Effector CD4-positive, alpha-beta T cell (primary cell): ENCODE measurements at regions not wholly inside any gene's neighbourhood (a gene's known extent, or its start where the extent isn't known, plus 50 kb on each side); places are given as distances from the start of the nearest gene placed in this dataset.

Experiments used
- DNase-seq: peaks from one replicate; pipeline ENCODE4 v3.0.0-alpha.2; 2020

DNA sequence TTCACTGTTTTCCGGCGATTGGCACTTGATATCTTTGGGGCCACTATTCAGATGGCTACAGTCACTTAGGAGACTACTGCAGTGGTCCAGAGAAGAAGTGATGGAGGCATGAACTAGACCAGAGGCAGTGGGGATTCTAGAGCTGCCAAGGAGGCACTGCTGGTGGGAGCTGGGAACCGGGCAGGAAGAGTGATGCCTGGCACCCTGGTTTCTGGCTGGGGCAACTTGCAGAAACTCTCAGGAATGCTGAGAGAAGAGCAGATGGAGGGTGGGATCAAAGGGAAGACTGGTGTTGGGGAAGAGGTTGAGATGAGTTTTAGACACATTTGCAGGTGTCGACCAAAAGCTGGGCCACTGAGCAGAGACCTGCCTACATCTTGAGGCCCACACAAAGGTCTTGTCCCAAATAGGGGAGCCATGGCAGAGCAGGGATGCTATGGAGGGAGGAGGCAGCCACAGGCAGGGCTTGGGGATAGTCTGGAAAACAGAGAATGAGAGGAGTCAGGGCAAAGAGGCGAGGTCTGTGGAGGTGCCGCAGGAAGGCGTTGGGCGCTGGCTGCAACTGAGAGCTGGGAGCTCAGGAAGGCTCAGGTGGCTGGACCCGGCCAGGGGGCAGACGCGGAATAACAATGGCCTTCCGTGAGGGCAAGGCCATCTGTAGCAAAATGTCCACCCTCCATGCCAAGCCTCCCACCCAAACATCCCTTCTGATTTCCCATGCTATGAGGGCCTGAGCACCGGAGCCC, 118.9 kb downstream of the TOMM20 start:
- no peak for DNase-seq

DNA sequence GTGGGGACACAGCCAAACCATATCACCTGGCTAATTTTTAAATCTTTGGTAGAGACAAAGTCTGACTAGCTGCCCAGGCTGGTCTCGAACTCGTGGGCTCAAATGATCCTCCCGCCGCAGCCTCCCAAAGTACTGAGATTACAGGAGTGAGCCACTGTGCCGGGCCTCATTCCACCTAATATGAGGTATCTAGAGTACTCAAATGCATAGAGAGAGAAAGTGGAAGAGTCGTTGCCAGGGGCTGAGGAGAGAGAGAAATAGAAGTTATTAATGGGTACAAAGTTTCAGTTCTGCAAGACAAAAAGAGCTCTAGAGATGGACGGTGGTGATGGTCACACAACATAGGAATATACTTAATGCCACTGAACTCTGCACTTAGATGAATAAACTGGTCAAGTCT, 119.6 kb downstream of the TOMM20 start:
- no peak for DNase-seq

DNA sequence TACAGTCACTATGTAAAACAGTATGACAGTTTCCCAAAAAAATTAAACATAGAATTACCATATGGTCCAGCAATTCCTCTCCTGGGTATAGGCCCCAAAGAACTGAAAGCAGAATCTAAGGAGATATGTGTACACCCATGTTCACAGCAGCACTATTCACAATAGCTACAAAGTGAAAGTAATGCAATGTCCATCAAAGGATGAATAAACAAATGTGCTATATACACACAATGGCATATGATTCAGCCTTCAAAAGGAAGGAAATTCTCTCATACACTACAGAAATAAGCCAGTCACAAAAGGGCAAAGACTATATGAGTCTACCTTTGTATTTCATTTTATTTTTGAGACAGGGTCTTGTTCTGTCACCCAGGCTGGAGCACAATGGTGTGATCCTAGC, 120.4 kb downstream of the TOMM20 start:
- DNase-seq: no peak

DNA sequence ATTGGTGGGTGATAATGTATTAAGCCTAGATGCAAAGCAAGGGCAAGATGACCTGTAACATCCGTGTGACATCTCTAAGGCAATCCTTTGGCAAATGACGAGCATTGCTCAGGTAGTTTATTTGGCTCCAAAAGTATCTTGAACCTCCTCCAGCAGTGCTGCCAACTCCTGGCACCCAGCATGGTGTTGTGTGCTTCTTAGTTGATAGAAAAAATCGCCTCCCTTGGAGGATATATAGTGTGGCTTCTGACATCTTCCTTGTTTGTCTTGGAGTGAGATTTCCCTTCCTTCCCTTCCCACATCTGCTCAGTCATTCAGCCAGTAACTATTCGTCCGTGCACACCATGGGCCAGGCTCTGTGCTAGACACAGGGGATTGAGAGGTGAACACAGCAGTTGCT, 121.8 kb downstream of the TOMM20 start:
- no peak for DNase-seq

DNA sequence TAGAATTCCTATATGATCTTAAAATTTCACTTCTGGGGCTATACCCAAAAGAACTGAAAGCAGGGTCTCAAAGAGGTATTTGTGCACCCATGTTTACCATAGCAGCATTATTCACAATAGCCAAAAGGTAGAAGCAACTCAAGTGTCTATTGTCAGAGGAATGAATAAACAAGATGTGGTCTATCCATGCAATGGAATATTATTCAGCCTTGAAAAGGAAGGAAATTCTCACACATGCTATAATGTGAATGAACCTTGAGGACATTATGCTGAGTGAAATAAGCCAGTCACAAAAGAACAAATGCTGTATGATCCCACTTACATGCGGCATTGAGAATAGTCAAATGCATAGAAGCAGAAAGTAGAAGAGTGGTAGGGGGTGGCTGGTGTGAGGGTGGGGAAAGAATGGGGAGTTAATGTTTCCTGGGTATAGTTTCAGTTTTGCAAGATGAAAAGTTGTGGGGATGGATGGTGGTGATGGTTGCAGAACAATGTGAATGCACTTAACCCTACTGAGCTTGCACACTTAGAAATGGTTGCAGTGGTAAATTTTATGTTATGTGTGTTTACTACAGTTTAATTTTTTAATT, 122.4 kb downstream of the TOMM20 start:
- no peak for DNase-seq

DNA sequence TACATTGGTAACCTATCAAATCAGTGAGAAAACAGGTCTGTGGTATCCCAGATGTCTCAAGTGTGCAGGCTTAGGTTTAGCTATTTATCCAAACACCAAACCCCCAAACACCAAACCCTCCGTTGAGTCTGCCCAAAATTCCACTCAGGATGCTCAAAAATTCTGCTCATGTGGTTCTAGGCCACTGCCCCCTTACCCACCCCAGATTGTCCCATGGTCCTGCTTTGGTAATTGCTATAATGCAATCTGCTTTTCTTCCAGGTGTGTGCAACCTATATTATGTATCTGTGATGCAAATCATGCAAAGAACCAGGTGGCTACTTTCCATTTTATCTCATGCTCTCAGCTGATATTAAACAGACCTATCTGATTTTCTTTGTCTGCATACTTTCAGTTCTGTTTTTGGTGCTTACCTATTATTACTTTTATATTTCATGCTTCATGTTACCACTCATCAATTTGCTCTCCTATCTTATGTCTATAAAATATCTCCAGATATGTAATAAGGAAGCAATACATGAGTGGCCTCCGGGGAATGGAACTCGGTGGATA, 123.7 kb downstream of the TOMM20 start:
- DNase-seq: no peak

DNA sequence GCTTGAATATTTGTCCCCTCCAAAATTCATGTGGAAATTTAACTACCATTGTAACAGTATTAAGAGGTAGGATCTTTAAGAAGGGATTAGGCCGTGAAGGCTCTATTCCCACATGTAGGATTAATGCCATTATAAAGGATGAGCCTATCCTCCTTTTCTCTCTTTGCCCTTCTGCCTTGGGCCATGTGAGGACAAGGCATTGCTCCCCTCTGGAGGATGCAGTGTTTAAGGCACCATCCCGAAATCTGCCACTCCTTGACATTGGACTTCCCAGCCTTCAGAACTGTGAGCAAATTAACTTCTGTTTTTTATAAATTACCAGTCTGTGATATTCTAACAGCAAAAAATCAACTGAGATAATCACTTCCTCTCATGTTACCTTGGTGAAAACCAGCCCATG, 124.4 kb downstream of the TOMM20 start:
- DNase-seq: no peak

DNA sequence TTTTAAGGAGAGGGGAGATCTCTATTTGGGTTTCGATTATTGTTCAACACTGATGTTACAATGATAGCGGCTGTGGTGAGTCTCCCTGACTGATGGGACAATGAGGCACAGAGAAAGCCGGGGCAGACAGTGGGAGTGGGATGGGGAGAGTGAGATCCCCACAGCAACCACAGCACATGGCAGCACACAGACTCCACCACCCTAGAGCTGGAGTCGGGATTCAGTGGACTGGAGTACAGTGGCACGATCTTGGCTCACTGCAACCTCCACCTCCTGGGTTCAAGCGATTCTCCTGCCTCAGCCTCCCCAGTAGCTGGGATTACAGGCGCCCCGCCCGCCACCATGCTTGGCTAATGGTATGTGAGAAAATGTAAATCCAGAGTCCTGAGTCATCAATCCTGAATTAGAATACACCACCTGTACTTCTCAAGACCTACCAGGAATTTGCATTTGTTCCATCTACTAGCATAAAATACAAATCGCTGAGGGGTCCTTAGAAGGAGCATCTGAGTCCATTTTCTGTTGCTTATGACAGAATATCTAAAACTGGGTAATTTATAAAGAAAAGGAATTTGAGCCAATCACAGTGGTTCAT, 125.8 kb downstream of the TOMM20 start:
- no peak for DNase-seq

DNA sequence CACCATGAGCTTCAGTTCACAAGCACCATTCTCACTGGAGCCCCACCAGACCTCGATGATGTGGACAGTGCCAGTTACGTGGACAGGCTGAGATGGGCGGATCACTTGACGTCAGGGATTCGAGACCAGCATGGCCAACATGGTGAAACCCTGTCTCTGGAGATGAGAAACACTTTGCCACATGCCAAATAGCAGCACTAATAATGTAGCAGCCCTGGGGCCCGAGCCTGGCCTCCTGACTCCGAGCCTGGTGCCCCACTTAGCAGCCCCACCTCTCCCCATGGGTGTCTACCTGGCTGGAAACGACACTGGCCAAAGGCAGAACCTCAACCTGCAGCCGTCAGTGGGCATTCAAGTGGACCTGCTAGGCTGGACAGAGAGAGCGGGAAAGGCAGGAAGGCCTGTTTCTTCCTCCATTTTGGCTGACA, 129.1 kb downstream of the TOMM20 start:
- DNase-seq: no peak

DNA sequence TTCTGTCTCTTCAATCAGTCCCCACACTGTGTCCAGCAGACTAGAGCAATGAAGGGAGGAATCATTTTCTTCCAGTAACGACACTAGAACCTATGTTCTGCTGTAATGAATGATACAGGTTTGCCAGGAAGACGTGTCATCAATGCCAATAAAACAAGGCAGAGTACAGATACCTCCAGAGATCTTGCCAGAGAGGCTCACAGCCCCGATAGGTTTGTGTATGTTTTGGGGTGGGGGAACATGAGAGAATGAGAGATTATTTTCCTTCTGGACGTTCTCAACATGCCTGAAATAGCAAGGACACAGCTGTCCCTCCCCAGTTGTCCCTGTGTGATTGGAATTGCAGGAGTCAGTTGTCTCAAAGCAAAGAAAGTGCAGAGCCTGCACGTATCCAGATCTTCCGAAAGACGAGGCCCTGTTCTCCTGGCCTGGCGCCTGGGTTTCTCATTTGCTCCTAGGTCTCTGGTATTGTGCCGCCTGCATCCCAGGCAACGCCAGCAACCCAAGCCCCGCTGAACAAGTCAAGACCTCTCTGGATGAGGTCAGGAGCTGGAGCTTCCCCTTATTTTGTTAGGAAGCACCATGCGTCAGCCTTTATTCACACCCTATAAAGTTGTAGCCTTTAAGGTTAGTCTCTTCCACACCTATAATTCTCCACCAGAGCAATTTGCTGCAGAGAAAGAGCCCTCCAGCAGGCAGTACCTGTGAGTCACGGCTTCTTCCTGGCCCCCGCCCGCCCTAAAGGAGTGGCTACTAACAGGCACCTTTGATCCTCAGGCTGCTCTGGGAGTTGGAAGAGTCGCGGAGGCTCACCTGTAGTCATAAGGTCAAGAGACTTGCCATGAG, 130.5 kb downstream of the TOMM20 start:
- DNase-seq: no peak

DNA sequence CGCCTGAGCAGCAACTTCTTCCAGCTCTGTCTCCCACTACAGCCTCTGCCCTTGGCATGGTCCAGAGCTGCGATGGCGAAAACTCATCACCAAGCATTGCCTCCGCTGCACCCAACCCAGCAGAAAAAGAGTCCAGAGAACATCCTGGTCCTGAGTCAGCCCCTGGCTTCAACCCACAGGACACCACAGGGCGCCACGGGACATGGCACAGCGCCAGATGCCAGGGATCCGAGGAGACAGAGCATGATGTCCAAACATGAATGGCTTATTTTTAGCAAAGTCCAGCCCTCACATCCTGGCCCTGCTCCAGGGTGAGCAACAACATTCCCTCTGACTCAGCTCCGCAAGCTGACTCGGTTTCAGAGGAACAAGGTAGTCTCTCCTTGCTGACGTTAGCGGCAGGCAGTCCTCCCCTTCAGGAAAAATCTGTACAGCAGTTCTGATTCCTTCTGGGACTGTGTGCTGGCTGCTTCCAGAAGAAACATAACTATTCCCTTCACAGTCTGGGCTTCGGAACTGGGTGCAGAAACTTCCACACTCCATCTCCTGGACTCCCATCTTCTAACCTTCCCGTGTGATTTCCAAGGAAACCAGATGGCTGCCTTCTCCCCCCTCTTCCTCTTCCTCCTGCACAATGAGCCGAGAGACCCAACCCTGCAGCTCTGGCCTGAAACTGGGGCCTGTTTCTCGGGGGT, 131.3 kb downstream of the TOMM20 start:
- no peak for DNase-seq

DNA sequence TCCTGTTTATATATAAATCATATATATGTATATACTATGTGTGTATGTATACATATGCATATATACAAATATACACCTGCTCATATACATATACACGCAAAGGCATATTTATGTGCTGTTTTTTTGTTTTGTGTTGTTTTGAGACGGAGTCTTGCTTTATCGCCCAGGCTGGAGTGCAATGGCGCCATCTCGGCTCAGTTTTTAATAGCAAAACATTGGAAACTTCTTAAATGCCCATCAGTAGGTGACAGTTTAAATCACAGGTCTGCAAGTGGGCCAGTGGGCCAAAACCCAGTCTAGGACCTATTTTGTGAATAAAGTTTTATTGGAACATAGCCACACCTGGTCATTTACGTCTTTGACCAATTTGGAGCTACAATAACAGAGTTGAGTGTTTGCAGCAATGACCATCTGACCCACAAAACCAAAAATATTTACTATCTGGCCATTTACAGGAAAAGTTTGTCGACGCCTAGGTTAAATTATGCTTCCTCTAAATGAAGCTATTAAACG, 132.3 kb downstream of the TOMM20 start:
- no peak for DNase-seq

DNA sequence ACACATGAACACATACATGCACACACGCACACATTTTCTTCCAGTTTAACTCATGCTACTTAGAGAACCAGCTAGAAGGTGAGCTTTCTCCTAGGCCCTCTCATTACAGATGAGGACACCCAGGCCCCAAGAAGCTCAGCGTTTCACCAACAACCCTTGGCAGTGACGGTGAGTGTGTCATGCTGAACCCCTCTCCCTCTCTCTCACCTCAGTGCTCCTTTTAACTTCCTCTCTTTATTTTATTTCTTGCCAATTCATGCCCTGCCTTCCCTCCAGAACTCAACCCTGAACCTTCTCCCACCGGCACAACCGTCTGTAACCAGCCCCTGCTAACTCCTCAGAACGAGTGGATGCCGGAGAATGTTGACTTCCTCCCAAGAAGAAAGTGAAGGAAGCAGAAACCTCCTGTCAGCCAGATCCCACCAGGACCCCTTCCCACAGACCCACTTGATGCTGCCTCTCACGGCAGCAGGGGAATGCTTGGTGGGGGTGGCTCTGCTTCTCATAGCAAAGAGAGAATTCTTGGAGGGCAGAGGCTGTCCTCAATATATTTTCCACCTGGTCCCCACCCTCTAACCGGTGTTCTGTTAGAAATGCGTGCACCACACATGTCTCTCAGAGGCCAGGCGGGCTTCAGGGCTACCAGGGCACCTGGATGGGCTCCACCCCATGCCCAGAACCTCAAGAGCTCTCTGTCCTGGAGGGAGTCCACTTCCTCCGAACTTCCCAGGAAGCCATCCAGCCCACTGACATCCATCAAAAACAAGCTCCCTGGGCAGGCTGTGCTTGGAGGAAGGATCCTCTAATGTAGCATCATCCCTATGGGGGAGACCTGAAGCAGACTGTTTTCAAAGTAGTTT, 134.0 kb downstream of the TOMM20 start:
- no peak for DNase-seq

DNA sequence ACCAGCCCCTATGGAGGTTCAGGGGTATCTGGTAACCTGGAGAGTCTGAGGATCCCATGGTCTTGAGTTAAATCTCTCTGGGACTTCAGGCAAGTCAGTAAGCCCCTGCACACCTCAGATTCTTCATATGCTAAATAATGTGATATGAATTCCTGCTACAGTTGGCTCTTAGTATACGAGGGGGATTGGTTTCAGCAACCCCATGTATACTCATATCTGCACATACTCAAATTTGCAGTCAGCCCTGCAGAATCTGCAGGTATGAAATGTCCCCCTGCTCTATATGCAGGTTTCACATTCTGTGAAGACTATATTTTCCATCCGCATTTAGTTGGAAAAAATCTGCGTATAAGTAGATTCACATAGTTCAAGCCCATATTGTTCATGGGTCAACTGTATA, 136.6 kb downstream of the TOMM20 start:
- DNase-seq: no peak

DNA sequence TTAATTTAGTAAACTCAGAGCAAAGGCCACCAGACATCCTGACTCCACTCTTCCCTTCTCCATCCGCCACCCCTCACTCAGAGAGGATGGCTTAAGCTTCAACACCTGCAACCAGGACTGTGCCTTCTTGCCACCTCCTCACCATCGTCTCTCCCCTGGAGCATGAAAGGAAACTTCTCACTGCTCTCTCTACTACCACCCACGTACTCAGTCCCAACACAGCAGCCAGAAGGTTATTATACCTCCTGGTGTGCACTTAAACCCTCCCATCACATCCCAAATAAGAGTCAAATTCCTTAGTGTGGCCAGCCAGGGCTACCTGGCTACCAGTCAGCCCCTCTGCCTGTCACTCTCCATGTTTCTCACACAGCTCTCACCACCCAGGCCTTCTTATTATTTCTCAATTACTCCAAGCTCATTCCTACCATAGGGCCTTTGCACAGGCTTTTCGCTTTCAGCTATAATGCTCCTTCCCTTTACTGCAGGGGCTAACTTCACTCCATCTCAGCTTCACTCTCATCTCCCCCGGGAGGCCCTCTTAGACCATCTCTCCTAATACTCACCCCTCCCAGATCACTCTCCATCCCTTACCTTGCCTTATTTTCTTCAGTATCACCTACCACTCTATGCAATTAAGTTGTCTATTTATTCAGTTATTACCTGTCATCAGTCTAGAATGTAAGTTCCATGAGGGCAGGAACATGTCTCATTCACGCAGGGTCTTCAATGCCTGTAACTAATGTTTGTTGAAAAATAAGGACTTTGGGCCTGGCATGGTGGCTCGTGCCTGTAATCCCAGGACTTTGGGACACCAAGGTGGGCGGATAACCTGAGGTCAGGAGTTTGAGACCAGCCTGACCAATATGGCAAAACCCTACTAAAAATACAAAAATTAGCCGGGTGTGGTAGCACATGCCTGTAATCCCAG, 137.5 kb downstream of the TOMM20 start:
- DNase-seq: no peak

DNA sequence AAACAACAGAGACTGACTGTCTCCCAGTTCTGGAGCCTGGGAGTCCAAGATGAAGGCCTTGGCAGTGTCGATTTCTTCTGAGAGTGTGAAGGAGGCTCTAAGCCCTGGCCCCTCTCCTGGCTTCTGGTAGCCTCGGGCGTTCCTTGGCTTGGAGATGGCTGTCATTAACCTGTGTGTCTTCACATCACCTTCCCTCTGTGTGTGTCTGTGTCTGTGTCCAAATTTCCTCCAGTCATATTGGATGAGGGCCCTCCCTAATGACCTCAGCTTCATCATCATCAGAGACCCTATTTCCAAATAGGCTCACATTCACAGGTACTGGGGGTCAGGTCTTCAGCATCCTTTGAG, 138.3 kb downstream of the TOMM20 start:
- no peak for DNase-seq

DNA sequence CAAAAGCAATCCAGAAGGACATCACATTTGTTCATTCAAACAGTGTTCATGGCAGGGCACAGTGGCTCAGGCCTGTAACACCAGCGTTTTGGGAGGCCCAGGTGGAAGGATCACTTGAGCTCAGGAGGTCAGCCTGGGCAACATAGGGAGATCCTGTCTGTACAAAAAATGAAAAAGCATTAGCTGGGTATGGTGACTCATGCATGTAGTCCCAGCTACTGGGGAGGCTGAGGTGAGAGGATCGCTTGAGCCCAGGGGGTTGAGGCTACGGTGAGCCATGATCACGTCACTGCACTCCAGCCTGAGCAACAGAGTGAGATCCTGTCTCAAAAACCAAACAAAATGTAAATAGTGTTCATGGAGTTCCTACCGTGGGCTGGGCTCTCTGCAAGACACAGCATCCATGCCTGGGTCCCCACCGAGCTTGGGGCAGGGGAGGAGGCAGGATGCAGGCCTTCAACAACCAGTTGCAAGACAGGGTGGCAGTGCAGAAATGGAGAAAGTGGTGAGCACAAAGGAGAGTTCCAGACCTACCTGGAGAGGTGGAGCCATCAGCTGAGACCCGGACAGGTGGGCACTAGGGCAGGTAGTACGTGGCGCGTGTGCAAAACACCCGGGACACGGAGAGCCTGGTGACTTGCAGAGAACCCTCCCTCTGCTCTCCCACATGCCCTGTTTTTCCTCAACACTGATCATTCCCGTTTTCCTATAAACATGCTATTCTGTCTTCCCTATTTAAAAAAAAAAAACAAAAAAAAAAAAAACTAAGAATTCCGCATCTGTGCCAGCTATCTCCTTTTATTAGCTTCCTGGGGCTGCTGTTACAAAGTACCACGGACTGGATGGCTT, 138.9 kb downstream of the TOMM20 start:
- DNase-seq: no peak

DNA sequence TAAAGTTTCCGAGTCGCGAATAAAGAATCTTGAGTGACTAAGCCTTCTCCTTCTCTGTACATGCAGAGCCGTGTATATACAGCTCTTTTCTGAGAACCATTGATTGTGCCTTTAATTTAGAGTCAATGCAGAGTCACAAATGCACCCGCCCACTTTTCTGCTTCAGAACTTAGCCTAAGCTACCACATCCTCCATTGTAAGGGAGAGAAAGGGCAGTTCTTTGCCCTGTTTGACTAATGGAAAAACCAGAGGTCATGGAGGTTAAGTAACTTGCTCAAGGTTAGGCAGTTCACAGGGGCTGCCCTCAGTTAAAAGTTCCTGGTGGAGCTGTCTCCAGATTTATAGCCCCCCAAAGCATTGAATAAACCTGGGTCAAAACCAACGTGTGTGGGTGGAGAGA, 139.6 kb downstream of the TOMM20 start:
- DNase-seq: no peak

DNA sequence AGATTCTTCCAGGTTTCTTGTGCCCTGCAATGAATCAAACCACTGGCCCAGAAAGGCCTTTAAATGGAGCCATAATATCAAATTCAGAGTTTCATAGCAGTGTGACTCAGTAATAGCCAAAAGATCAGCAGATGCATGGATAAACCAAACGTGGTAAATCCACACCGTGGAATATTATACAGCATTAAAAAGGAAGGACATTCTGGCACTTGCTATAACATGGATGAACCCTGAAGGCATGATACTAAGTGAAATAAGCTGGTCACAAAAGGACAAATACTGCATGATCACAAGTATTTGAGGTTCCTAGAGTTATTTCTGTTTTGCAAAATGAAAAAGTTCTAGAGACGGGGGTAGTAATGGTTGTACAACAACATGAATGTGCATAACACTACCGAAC, 140.1 kb downstream of the TOMM20 start:
- DNase-seq: no peak
